Head of caudate nucleus (tissue), 42 donors: ENCODE measurements at regions not wholly inside any gene's neighbourhood (a gene's known extent, or its start where the extent isn't known, plus 50 kb on each side); places are given as distances from the start of the nearest gene placed in this dataset.
"Not testable (repeated sequence)": the region's sequence is repeated elsewhere in the genome, so short reads cannot be mapped to it uniquely, and the experiment has no call there.

Experiments used
- DNase-seq, 42 donors: peaks; one replicate each; pipeline versions ENCODE4 v3.0.0 to v3.0.0-alpha.2; 2020 to 2021; ENCODE audit warnings: mixed read lengths in 7 of 42
- intact Hi-C: fragments of 100-400 bp; cut with DNase I; formaldehyde crosslinking; loops from one replicate; pipeline ENCODE4 v1.15.0; 2022

- intact Hi-C loops: not testable (repeated sequence)
- DNase-seq: peak in 1 of 42 donors; percentile 9
Measured at GRCh38 chr1:41308520-41308919, 52.7 kb upstream of the FOXO6 start.

- DNase-seq: peak in 1 of 42 donors; percentile 27
- intact Hi-C loops: no loop called here
Measured at GRCh38 chr1:41305576-41306363, 55.5 kb upstream of the FOXO6 start.

GRCh38 chr1:41296506-41296905 is 54.4 kb upstream of the SCMH1 start:
- no peak for DNase-seq
- intact Hi-C loops: no loop called here

- intact Hi-C loops: no loop called here
- no peak for DNase-seq
Measured at GRCh38 chr1:41294216-41294615, 52.1 kb upstream of the SCMH1 start.

- intact Hi-C loops: no loop called here
- DNase-seq: no peak
Measured at GRCh38 chr1:41293779-41294178, 51.7 kb upstream of the SCMH1 start.
